OCI-LY7 (cell line): ENCODE measurements at regions not wholly inside any gene's neighbourhood (a gene's known extent, or its start where the extent isn't known, plus 50 kb on each side); places are given as distances from the start of the nearest gene placed in this dataset.

Source experiments
- BruUV-seq: library from RNA; stranded (reverse); fragments of 400-500 nt; replicated peaks from 2 replicates; lab custom pipeline; 2021; lab: Mats Ljungman, UMichigan
- CTCF ChIA-PET: fragments of 300-600 bp; sonication (Branson Sonifier 250); formaldehyde crosslinking; loops from one replicate; lab custom pipeline; 2022; ENCODE audit warnings: antibody characterized with exemption; ENCODE audit not compliant: unreplicated experiment; lab: Charles Lee
- POLR2A ChIA-PET: fragments of 300-600 bp; sonication (Branson Sonifier 250); formaldehyde crosslinking; loops from one replicate; lab custom pipeline; 2022; ENCODE audit warnings: antibody characterized with exemption; lab: Charles Lee
- DNase-seq: peaks from one replicate; pipeline ENCODE4 v3.0.0-alpha.2; 2015; ENCODE audit warnings: low spot score
- H2AFZ ChIP-seq: fragments of 200-600 bp; sonication (generic), shearing (Covaris generic); 2 replicates; pipeline ENCODE4 v1.6.1; 2014; ENCODE audit warnings: mild to moderate bottlenecking, antibody characterized with exemption, low read length, moderate library complexity
- H3K27ac ChIP-seq: fragments of 200-600 bp; sonication (generic); 2 replicates; pipeline ENCODE4 v1.5.1; 2014; ENCODE audit warnings: mixed run types, low read depth, mild to moderate bottlenecking, moderate library complexity, low read length, inconsistent platforms; ENCODE audit not compliant: poor library complexity, severe bottlenecking
- H3K36me3 ChIP-seq: fragments of 200-600 bp; sonication (generic); 2 replicates; pipeline ENCODE4 v1.6.1; 2014; ENCODE audit warnings: mild to moderate bottlenecking, antibody characterized with exemption, low read length, moderate library complexity, mixed read lengths; ENCODE audit not compliant: insufficient read depth
- H3K4me1 ChIP-seq: fragments of 200-600 bp; sonication (generic); 2 replicates; pipeline ENCODE4 v1.5.1; 2014; ENCODE audit warnings: mild to moderate bottlenecking, low read length; ENCODE audit not compliant: insufficient read depth, poor library complexity, severe bottlenecking
- H3K4me2 ChIP-seq: fragments of 200-600 bp; sonication (generic); 2 replicates; pipeline ENCODE4 v1.6.1; 2014; ENCODE audit warnings: mild to moderate bottlenecking, low read length
- H3K4me3 ChIP-seq: fragments of 200-600 bp; sonication (generic); 2 replicates; pipeline ENCODE4 v1.5.1; 2014; ENCODE audit warnings: mild to moderate bottlenecking, low read depth, low read length; ENCODE audit not compliant: poor library complexity, severe bottlenecking
- H3K79me2 ChIP-seq: fragments of 200-600 bp; sonication (generic); 2 replicates; pipeline ENCODE4 v1.6.1; 2016; ENCODE audit warnings: low read depth, mild to moderate bottlenecking, low read length, moderate library complexity, mixed read lengths; ENCODE audit not compliant: insufficient read depth
- H3K9me2 ChIP-seq: fragments of 200-600 bp; sonication (generic); 2 replicates; pipeline ENCODE4 v1.6.1; 2016; ENCODE audit warnings: mild to moderate bottlenecking, low read length, mixed read lengths; ENCODE audit not compliant: insufficient read depth
- H3K9me3 ChIP-seq: fragments of 200-600 bp; sonication (generic); 2 replicates; pipeline ENCODE4 v1.6.1; 2014; ENCODE audit warnings: mild to moderate bottlenecking, mixed run types, low read length, mixed read lengths
- H4K20me1 ChIP-seq: fragments of 200-600 bp; sonication (generic); 2 replicates; pipeline ENCODE4 v1.6.1; 2014; ENCODE audit warnings: mild to moderate bottlenecking, antibody characterized with exemption, low read length, moderate library complexity, mixed read lengths; ENCODE audit not compliant: insufficient read depth
- CTCF ChIP-seq: fragments of 200-600 bp; sonication (generic); conservative IDR thresholded peaks from 2 replicates; pipeline ENCODE4 v1.5.1; 2014; ENCODE audit warnings: mild to moderate bottlenecking, antibody characterized with exemption, low read length, moderate library complexity, mixed read lengths
- EZH2phosphoT487 ChIP-seq: fragments of 200-600 bp; sonication (generic); IDR thresholded peaks from 2 replicates; pipeline ENCODE4 v1.6.1; 2018; ENCODE audit warnings: low read depth, borderline replicate concordance, mild to moderate bottlenecking, mixed run types, antibody characterized with exemption, low read length, moderate library complexity, mixed read lengths
- intact Hi-C: fragments of 100-400 bp; cut with micrococcal nuclease; formaldehyde crosslinking; loops from one replicate; pipeline ENCODE4 v1.10.0; 2022; ENCODE audit not compliant: unreplicated experiment

- Histone ChIP-seq H3K9me3 (no peaks in the 10 kb centered on the region), H3K36me3 (no peaks in the 10 kb centered on the region), H3K4me1 (no peaks in the 10 kb centered on the region), H3K4me2 (no peak overlapping the region), H3K79me2 (no peaks in the 10 kb centered on the region), H3K4me3 (no peak overlapping the region), H3K27ac (no peak overlapping the region), H3K9me2 (no peaks in the 10 kb centered on the region), H4K20me1 (no peaks in the 10 kb centered on the region), H2AFZ (no peak overlapping the region)
- no peak for TF ChIP-seq CTCF
- no peak for TF ChIP-seq EZH2phosphoT487
- ChIA-PET POLR2A (no interaction called here), CTCF (no interaction called here)
- intact Hi-C loops, result no loop called here
- DNase-seq, result no peak
- BruUV-seq, result no TSS peak
These were observed 713.7 kb downstream of the ADCYAP1 start for GRCh38 chr18:1618364-1618763.

- H4K20me1 ChIP-seq, result no peaks in the 10 kb centered on the region
- no peak for DNase-seq
- no peaks in the 10 kb centered on the region for H3K79me2 ChIP-seq
- H3K27ac ChIP-seq, result no peak overlapping the region
- no peaks in the 10 kb centered on the region for H3K9me2 ChIP-seq
- intact Hi-C loops, result no loop called here
- H3K4me1 ChIP-seq, result no peaks in the 10 kb centered on the region
- H3K4me3 ChIP-seq, result no peak overlapping the region
- BruUV-seq, result no TSS peak
- TF ChIP-seq CTCF, result no peak
- ChIA-PET POLR2A (no interaction called here), CTCF (no interaction called here)
- H3K9me3 ChIP-seq, result no peaks in the 10 kb centered on the region
- no peak overlapping the region for H2AFZ ChIP-seq
- no peak overlapping the region for H3K4me2 ChIP-seq
- H3K36me3 ChIP-seq, result no peaks in the 10 kb centered on the region
These were observed 714.8 kb downstream of the ADCYAP1 start for GRCh38 chr18:1619507-1619906.

- Histone ChIP-seq H2AFZ (no peak overlapping the region), H3K27ac (no peak overlapping the region), H3K79me2 (no peaks in the 10 kb centered on the region), H3K4me2 (no peak overlapping the region), H3K9me3 (no peaks in the 10 kb centered on the region), H3K9me2 (no peaks in the 10 kb centered on the region), H3K36me3 (no peaks in the 10 kb centered on the region), H4K20me1 (no peaks in the 10 kb centered on the region), H3K4me3 (no peak overlapping the region), H3K4me1 (no peaks in the 10 kb centered on the region)
- TF ChIP-seq CTCF (no peak), EZH2phosphoT487 (no peak)
- intact Hi-C loops, result no loop called here
- DNase-seq, result no peak
- no TSS peak for BruUV-seq
- POLR2A ChIA-PET, result interaction anchor here (0.6 kb wide), 2 partner anchors 50 to 1443 kb away, joined by 3 to 4 read pairs; no protein-coding TSS in a partner anchor
- CTCF ChIA-PET, result no interaction called here
These were observed 719.9 kb downstream of the ADCYAP1 start for GRCh38 chr18:1624612-1625011.
